AG10803 (cell line): ENCODE measurements at regions not wholly inside any gene's neighbourhood (a gene's known extent, or its start where the extent isn't known, plus 50 kb on each side); places are given as distances from the start of the nearest gene placed in this dataset.
"Not testable (repeated sequence)": the region's sequence is repeated elsewhere in the genome, so short reads cannot be mapped to it uniquely, and the experiment has no call there.

Source experiments
- DNase-seq: peaks from one replicate; pipeline ENCODE4 v3.0.0; 2010; ENCODE audit warnings: low read depth
- H3K4me3 ChIP-seq: 2 replicates; pipeline ENCODE4 v1.5.1; 2011; ENCODE audit warnings: mild to moderate bottlenecking, low read length, control low read depth
- CTCF ChIP-seq: conservative IDR thresholded peaks from 2 replicates; pipeline ENCODE4 v1.5.1; 2011; ENCODE audit warnings: mild to moderate bottlenecking, low read length, control low read depth, inconsistent platforms

- DNase-seq, result peak; percentile 33
- TF ChIP-seq CTCF, result no peak
- H3K4me3 ChIP-seq, result no peak overlapping the region
These were observed 164.5 kb upstream of the PROK2 start for GRCh38 chr3:71949442-71949841.

GRCh38 chr3:71944482-71945065, 159.6 kb upstream of the PROK2 start:
- H3K4me3 ChIP-seq, result no peak overlapping the region
- TF ChIP-seq CTCF, result no peak
- DNase-seq, result no peak

GRCh38 chr3:71942432-71943187, 157.7 kb upstream of the PROK2 start:
- no peak for DNase-seq
- H3K4me3 ChIP-seq, result no peak overlapping the region
- no peak for TF ChIP-seq CTCF

GRCh38 chr3:71940486-71940885, 155.5 kb upstream of the PROK2 start:
- DNase-seq, result no peak
- no peak overlapping the region for H3K4me3 ChIP-seq
- no peak for TF ChIP-seq CTCF

GRCh38 chr3:71938081-71938480, 153.1 kb upstream of the PROK2 start:
- DNase-seq, H3K4me3 ChIP-seq: not testable (repeated sequence)

GRCh38 chr3:71936681-71937080, 151.7 kb upstream of the PROK2 start:
- no peak overlapping the region for H3K4me3 ChIP-seq
- DNase-seq, result no peak
- TF ChIP-seq CTCF, result no peak

GRCh38 chr3:71934520-71935270, 149.7 kb upstream of the PROK2 start:
- H3K4me3 ChIP-seq, result no peak overlapping the region
- TF ChIP-seq CTCF, result no peak
- no peak for DNase-seq
